ENCODE measurements at regions not wholly inside any gene's neighbourhood (a gene's known extent, or its start where the extent isn't known, plus 50 kb on each side); places are given as distances from the start of the nearest gene placed in this dataset.
A peak's percentile ranks its signal among the peaks of the same experiment; 100 is the strongest.

GRCh38 chr1:242634732-242635131, 110.2 kb upstream of the PLD5 start:
- ChIA-PET CTCF (ENCODE audit: low intra/inter-chr PET ratio, low total read pairs) (no interaction called here), POLR2A (no interaction called here)
- intact Hi-C loops (cut with micrococcal nuclease; ENCODE audit: unreplicated experiment) (no loop called here), in situ Hi-C loops (cut with HindIII; ENCODE audit: extremely low pct_ligation_motif_present, low pct_unique_long_range_greater_than_20kb) (no loop called here)
- Histone ChIP-seq H4K20me1 (ENCODE audit: insufficient read depth, low read length) (no peaks in the 10 kb centered on the region), H3K4me3 (replicated peaks in 1 of 3; ENCODE audit: insufficient read depth in 1 of 3, low read depth in 2 of 3, low read length in 3 of 3) (no peak overlapping the region), H3K36me3 (replicated peaks in 1 of 2; ENCODE audit: control insufficient read depth in 1 of 2, insufficient read depth in 2 of 2, low read length in 2 of 2) (no peaks in the 10 kb centered on the region), H3K79me2 (ENCODE audit: insufficient read depth, low read length) (no peaks in the 10 kb centered on the region), H3K27me3 (ENCODE audit: control insufficient read depth in 1 of 2, insufficient read depth in 2 of 2, low read length in 2 of 2) (no peaks in the 10 kb centered on the region; a peak in 1 of 5 replicates), H3K9me3 (ENCODE audit: low read length) (no peaks in the 10 kb centered on the region), H3K27ac (ENCODE audit: extremely low read length, insufficient read depth, low read length) (no peak overlapping the region), H3K4me2 (ENCODE audit: low read depth, low read length) (no peak overlapping the region), H3K4me1 (ENCODE audit: insufficient read depth, low read length) (no peaks in the 10 kb centered on the region), H3K9ac (ENCODE audit: insufficient read depth, low read depth, low read length) (no peak overlapping the region), H2AFZ (ENCODE audit: low read length) (no peak overlapping the region)
- ATAC-seq, result no peak; the same call in 2 of the 3 replicates
- TF ChIP-seq, protein P1, sequence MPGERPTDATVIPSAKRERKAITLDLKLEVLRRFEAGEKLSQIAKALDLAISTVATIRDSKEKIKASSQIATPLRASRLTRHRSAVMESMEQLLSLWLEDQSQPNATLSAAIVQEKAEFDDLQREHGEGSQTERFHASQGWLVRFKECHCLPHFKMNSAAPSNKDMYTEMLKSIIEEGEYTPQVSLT (CRISPR knock-in tag; IDR thresholded peaks at IDR 0.05; ENCODE audit: borderline replicate concordance, low read depth), result no peak
- no peak for TF ChIP-seq ZMAT3 (CRISPR knock-in tag; conservative IDR thresholded peaks at IDR 0.05)
- peak; percentile 44; the same call in 1 of the 2 replicates for TF ChIP-seq CEBPB (IDR thresholded peaks at IDR 0.05; ENCODE audit: borderline replicate concordance, low read depth, low read length)
- no peak for TF ChIP-seq ZBTB1 (CRISPR knock-in tag; IDR thresholded peaks at IDR 0.05; ENCODE audit: borderline replicate concordance)
- no peak for TF ChIP-seq ZNF552 (CRISPR knock-in tag; IDR thresholded peaks at IDR 0.05; ENCODE audit: borderline replicate concordance)
- TF ChIP-seq PRMT3 (CRISPR knock-in tag; IDR thresholded peaks at IDR 0.05; ENCODE audit: borderline replicate concordance, low read depth), result no peak
- FAIRE-seq, result no peak
- WGBS (ENCODE audit: low lambda C conversion rate), result 8% methylated on average over 5 of the region's 5 CpGs
- no TSS peak for BruUV-seq (replicated peaks)
- no peak for DNase-seq (ENCODE audit: low spot score)

GRCh38 chr1:242629396-242629795, 104.9 kb upstream of the PLD5 start:
- ChIA-PET POLR2A (no interaction called here), CTCF (ENCODE audit: low intra/inter-chr PET ratio, low total read pairs) (no interaction called here)
- Histone ChIP-seq H3K27me3 (ENCODE audit: control insufficient read depth in 1 of 2, insufficient read depth in 2 of 2, low read length in 2 of 2) (no peaks in the 10 kb centered on the region), H3K4me3 (replicated peaks in 1 of 3; ENCODE audit: insufficient read depth in 1 of 3, low read depth in 2 of 3, low read length in 3 of 3) (no peak overlapping the region), H3K9me3 (ENCODE audit: low read length) (no peaks in the 10 kb centered on the region), H3K4me2 (ENCODE audit: low read depth, low read length) (no peak overlapping the region), H2AFZ (ENCODE audit: low read length) (no peak overlapping the region), H3K9ac (ENCODE audit: insufficient read depth, low read depth, low read length) (no peak overlapping the region), H3K4me1 (ENCODE audit: insufficient read depth, low read length) (no peaks in the 10 kb centered on the region), H3K36me3 (replicated peaks in 1 of 2; ENCODE audit: control insufficient read depth in 1 of 2, insufficient read depth in 2 of 2, low read length in 2 of 2) (no peaks in the 10 kb centered on the region), H4K20me1 (ENCODE audit: insufficient read depth, low read length) (no peaks in the 10 kb centered on the region), H3K27ac (ENCODE audit: extremely low read length, insufficient read depth, low read length) (no peak overlapping the region), H3K79me2 (ENCODE audit: insufficient read depth, low read length) (no peaks in the 10 kb centered on the region)
- no TSS peak for BruUV-seq (replicated peaks)
- in situ Hi-C loops (cut with HindIII; ENCODE audit: extremely low pct_ligation_motif_present, low pct_unique_long_range_greater_than_20kb), result no loop called here
- ATAC-seq (no peak), FAIRE-seq (no peak), DNase-seq (ENCODE audit: low spot score) (no peak)
- intact Hi-C loops (cut with micrococcal nuclease; ENCODE audit: unreplicated experiment), result no loop called here
- 4% methylated on average over 3 of the region's 3 CpGs for WGBS (ENCODE audit: low lambda C conversion rate)
- TF ChIP-seq ZNF33A (CRISPR knock-in tag; IDR thresholded peaks at IDR 0.05; ENCODE audit: borderline replicate concordance) (no peak), ZSCAN5A (CRISPR knock-in tag; IDR thresholded peaks at IDR 0.05; ENCODE audit: borderline replicate concordance) (no peak)
- TF ChIP-seq, protein P2, sequence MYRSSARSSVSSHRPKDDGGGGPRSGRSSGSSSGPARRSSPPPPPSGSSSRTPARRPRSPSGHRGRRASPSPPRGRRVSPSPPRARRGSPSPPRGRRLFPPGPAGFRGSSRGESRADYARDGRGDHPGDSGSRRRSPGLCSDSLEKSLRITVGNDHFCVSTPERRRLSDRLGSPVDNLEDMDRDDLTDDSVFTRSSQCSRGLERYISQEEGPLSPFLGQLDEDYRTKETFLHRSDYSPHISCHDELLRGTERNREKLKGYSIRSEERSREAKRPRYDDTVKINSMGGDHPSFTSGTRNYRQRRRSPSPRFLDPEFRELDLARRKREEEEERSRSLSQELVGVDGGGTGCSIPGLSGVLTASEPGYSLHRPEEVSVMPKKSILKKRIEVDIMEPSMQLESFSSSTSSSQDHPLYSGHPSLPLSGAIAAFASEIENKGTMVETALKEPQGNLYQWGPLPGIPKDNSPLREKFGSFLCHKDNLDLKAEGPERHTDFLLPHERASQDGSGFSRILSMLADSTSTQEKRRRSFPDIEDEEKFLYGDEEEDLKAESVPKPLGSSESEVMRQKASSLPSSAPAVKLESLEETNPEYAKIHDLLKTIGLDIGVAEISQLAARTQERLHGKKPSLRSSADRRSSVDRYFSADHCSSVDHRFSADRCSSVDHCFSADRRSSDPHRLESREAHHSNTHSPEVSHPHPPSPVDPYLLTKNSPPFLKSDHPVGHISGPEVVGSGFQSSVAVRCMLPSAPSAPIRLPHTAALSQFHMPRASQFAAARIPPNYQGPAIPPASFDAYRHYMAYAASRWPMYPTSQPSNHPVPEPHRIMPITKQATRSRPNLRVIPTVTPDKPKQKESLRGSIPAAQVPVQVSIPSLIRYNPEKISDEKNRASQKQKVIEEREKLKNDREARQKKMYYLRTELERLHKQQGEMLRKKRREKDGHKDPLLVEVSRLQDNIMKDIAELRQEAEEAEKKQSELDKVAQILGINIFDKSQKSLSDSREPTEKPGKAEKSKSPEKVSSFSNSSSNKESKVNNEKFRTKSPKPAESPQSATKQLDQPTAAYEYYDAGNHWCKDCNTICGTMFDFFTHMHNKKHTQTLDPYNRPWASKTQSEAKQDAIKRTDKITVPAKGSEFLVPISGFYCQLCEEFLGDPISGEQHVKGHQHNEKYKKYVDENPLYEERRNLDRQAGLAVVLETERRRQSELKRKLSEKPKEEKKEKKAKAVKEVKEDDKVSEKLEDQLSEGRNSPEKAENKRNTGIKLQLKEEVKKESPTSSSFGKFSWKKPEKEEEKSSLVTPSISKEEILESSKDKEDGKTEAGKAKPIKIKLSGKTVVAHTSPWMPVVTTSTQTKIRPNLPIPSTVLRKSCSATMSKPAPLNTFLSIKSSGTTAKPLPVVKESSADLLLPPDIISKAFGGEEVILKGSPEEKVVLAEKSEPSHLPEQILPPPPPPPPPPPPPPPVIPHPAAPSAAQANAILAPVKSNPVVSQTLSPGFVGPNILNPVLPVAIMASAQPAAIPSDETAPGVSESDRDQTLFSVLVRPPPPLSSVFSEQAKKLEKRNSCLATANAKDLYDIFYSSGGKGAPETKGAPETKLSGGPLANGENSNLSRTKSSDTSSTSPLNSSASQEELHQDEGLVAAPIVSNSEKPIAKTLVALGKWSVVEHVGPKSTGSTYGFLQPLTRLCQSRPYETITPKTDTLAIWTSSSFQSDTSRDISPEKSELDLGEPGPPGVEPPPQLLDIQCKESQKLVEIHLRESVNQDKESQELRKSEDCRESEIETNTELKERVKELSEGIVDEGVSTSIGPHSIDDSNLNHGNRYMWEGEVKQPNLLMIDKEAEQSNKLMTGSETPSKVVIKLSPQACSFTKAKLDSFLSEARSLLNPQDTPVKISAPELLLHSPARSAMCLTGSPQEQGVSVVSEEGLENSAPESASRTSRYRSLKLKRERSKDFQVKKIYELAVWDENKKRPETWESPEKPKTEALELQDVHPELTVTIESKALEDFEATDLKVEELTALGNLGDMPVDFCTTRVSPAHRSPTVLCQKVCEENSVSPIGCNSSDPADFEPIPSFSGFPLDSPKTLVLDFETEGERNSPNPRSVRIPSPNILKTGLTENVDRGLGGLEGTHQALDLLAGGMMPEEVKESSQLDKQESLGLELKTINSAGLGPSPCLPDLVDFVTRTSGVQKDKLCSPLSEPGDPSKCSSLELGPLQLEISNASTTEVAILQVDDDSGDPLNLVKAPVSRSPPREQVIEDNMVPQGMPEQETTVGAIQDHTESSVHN (CRISPR knock-in tag; IDR thresholded peaks at IDR 0.05), result no peak
